Parathyroid adenoma (tissue), 2 donors: ENCODE measurements at regions not wholly inside any gene's neighbourhood (a gene's known extent, or its start where the extent isn't known, plus 50 kb on each side); places are given as distances from the start of the nearest gene placed in this dataset.

Source experiments
- H2AFZ ChIP-seq: fragments of 300-600 bp; sonication (generic); one replicate; pipeline ENCODE4 v1.7.0; 2017; ENCODE audit warnings: antibody characterized with exemption, mild to moderate bottlenecking
- H3K27ac ChIP-seq: fragments of 300-600 bp; sonication (generic); one replicate; pipeline ENCODE4 v1.7.0; 2017
- H3K27me3 ChIP-seq: fragments of 300-600 bp; sonication (generic); one replicate; pipeline ENCODE4 v1.7.0; 2017; ENCODE audit warnings: low read length; ENCODE audit not compliant: control insufficient read depth, insufficient read depth
- H3K36me3 ChIP-seq: fragments of 300-600 bp; sonication (generic); one replicate; pipeline ENCODE4 v1.7.0; 2017; ENCODE audit warnings: low read length; ENCODE audit not compliant: control insufficient read depth, insufficient read depth
- H3K4me1 ChIP-seq: fragments of 300-600 bp; sonication (generic); one replicate; pipeline ENCODE4 v1.7.0; 2017; ENCODE audit warnings: control low read depth
- H3K4me2 ChIP-seq: fragments of 300-600 bp; sonication (generic); one replicate; pipeline ENCODE4 v1.7.0; 2017; ENCODE audit warnings: low read length
- H3K4me3 ChIP-seq: fragments of 300-600 bp; sonication (generic); one replicate; pipeline ENCODE4 v1.7.0; 2017; ENCODE audit warnings: low read depth, low read length
- H3K79me2 ChIP-seq: fragments of 300-600 bp; sonication (generic); one replicate; pipeline ENCODE4 v1.7.0; 2017; ENCODE audit warnings: control low read depth
- H3K9ac ChIP-seq: fragments of 300-600 bp; sonication (generic); one replicate; pipeline ENCODE4 v1.7.0; 2017; ENCODE audit warnings: mild to moderate bottlenecking
- H3K9me3 ChIP-seq: fragments of 300-600 bp; sonication (generic); one replicate; pipeline ENCODE4 v1.7.0; 2017; ENCODE audit warnings: low read length; ENCODE audit not compliant: control insufficient read depth
- TF ChIP-seq, protein P1 (sequence below): fragments of 300-600 bp; sonication (generic); IDR thresholded peaks from one replicate; pipeline ENCODE4 v1.7.0; 2017; ENCODE audit warnings: antibody characterized with exemption, mild to moderate bottlenecking
- donor health status: primary hyperparathyroidism.

DNA sequence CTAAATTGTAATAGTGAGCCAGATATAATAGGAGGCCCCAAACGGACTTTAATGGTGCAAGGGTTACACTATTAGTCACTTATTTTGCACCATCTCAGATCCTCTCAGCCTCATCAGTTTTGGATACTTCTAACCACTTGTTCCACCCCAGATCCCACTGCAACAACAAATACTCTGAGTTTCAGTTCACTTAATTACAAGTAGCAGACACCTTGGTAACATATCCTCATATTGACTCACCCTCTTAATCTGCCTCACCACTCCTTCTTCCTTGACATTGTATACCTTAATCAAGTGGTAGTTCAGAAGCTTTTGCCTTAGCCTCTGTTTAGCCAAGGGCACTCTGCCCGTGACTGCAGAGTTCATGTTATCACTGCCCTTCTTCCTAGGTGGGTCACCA lies 256.1 kb upstream of the UBASH3B start:
- Histone ChIP-seq H3K9me3 (no peaks in the 10 kb centered on the region), H3K4me3 (no peak overlapping the region), H3K36me3 (no peaks in the 10 kb centered on the region), H3K79me2 (no peaks in the 10 kb centered on the region), H3K9ac (no peak overlapping the region), H3K27ac (no peak overlapping the region), H3K4me2 (no peak overlapping the region), H2AFZ (no peak overlapping the region), H3K4me1 (no peaks in the 10 kb centered on the region), H3K27me3 (no peaks in the 10 kb centered on the region)
- TF ChIP-seq, protein P1, sequence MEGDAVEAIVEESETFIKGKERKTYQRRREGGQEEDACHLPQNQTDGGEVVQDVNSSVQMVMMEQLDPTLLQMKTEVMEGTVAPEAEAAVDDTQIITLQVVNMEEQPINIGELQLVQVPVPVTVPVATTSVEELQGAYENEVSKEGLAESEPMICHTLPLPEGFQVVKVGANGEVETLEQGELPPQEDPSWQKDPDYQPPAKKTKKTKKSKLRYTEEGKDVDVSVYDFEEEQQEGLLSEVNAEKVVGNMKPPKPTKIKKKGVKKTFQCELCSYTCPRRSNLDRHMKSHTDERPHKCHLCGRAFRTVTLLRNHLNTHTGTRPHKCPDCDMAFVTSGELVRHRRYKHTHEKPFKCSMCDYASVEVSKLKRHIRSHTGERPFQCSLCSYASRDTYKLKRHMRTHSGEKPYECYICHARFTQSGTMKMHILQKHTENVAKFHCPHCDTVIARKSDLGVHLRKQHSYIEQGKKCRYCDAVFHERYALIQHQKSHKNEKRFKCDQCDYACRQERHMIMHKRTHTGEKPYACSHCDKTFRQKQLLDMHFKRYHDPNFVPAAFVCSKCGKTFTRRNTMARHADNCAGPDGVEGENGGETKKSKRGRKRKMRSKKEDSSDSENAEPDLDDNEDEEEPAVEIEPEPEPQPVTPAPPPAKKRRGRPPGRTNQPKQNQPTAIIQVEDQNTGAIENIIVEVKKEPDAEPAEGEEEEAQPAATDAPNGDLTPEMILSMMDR: no peak

DNA sequence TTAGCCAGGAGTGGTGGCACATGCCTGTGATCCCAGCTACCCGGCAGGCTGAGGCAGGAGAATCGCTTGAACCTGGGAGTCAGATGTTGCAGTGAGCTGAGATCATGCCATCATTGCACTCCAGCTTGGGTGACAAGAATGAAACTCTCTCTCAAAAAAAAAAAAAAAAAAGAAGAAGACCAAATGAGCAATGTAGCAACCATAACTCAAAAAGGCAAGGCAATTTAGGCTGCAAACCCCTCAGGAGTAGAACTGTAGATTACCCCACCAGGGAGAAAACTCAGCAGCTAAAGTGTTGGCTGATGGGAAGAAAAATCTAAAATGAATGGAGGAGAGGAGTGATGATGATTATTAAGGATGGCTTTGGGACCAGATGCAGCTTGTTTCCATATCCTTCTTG lies 256.7 kb upstream of the UBASH3B start:
- no peak overlapping the region for H3K9ac ChIP-seq
- no peaks in the 10 kb centered on the region for H3K36me3 ChIP-seq
- H3K27me3 ChIP-seq: no peaks in the 10 kb centered on the region
- TF ChIP-seq, protein P1: no peak
- H3K27ac ChIP-seq: no peak overlapping the region
- H3K79me2 ChIP-seq: no peaks in the 10 kb centered on the region
- H2AFZ ChIP-seq: no peak overlapping the region
- H3K4me3 ChIP-seq: no peak overlapping the region
- no peaks in the 10 kb centered on the region for H3K9me3 ChIP-seq
- H3K4me1 ChIP-seq: no peaks in the 10 kb centered on the region
- no peak overlapping the region for H3K4me2 ChIP-seq

DNA sequence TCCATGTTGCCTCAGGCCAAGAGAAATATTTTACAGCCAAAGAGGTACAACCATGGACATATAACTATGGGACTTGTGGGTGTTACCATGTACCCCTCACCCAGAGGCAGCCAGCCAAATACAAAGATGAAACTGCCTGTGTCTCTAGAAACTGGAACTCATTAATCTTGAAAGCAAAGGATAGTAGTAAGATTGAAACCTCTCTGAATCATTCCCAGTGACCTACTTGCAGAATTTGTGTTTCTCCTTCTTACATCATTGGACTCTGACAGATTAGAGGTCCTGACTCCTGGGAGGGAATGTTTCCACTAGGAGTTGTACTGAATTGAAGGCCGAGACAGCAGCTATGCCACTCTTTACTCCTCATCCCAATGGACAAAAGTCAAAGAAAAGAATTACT lies 257.4 kb upstream of the UBASH3B start:
- Histone ChIP-seq H3K9ac (no peak overlapping the region), H2AFZ (no peak overlapping the region), H3K27ac (no peak overlapping the region), H3K4me2 (no peak overlapping the region), H3K9me3 (no peaks in the 10 kb centered on the region), H3K36me3 (no peaks in the 10 kb centered on the region), H3K79me2 (no peaks in the 10 kb centered on the region), H3K27me3 (no peaks in the 10 kb centered on the region), H3K4me1 (no peaks in the 10 kb centered on the region), H3K4me3 (no peak overlapping the region)
- TF ChIP-seq, protein P1: no peak

DNA sequence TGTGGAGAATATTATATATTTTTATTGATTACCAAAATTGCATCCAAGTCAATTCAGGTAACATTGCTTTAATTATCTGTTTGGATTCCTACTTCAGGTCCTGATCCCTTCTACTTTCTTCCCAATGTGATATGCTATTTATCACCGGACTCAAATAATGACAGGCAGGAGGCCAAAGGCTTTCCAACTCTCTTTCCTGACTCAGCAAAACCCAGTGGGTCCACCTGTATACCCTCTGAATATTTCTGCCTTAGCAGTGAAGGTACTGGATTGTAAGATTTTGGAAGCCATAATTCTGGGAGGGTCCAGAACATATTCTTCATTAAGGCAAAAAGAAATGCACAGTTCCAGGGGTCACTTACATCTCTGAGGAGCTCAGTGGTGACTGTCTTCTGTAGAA lies 260.2 kb upstream of the UBASH3B start:
- Histone ChIP-seq H3K4me2 (no peak overlapping the region), H3K79me2 (no peaks in the 10 kb centered on the region), H3K9ac (no peak overlapping the region), H3K27ac (no peak overlapping the region), H3K9me3 (no peaks in the 10 kb centered on the region), H3K36me3 (no peaks in the 10 kb centered on the region), H2AFZ (no peak overlapping the region), H3K27me3 (no peaks in the 10 kb centered on the region), H3K4me1 (no peaks in the 10 kb centered on the region), H3K4me3 (no peak overlapping the region)
- TF ChIP-seq, protein P1: no peak

DNA sequence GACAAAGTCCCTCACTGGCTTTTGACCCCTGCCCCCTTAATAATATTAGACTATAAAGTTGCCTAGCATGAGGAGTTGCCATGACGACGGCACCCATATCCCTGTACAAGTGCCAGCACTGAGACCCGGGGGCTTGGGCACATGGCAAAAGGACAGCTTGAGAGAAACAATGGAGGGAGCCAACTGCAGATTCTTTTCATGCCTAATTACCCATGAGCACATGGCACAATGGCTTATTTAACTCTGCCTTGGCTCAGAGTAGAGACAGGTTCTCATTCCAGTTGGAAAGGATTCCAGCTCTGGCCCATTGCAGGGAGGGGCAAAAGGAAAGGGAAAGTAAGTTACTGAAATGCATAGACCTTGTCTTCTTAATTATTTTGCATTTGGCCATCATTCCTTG lies 261.2 kb upstream of the UBASH3B start:
- no peak overlapping the region for H3K9ac ChIP-seq
- H3K79me2 ChIP-seq: no peaks in the 10 kb centered on the region
- no peaks in the 10 kb centered on the region for H3K4me1 ChIP-seq
- TF ChIP-seq, protein P1: no peak
- H3K36me3 ChIP-seq: no peaks in the 10 kb centered on the region
- H3K27me3 ChIP-seq: no peaks in the 10 kb centered on the region
- H3K4me3 ChIP-seq: no peak overlapping the region
- H2AFZ ChIP-seq: no peak overlapping the region
- H3K27ac ChIP-seq: no peak overlapping the region
- no peaks in the 10 kb centered on the region for H3K9me3 ChIP-seq
- H3K4me2 ChIP-seq: no peak overlapping the region
